DMS53 (cell line): ENCODE measurements at regions not wholly inside any gene's neighbourhood (a gene's known extent, or its start where the extent isn't known, plus 50 kb on each side); places are given as distances from the start of the nearest gene placed in this dataset.

Source experiments
- DNase-seq: peaks from one replicate; lab custom pipeline; 2025; lab: John Stamatoyannopoulos, UW

DNA sequence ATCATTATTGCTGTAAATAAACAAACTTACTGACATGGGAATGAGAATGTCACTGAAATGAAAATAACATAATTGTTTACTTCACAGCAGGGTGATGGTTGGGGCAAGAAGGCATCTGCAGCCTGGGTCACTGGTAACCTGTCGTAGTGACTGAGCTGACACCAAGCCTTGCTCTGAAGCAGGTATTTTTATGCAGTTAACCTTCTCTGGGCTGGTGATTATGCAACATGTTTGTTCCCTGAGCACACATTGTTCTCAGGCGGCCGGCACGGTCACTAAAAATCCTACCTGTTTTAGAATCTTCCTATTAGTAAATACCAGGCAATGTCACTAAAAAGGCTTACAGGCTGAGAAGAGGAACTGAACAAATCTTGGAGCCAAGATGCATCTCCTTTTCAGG is 157.7 kb upstream of the NR3C1 start:
- peak; percentile 69 for DNase-seq

DNA sequence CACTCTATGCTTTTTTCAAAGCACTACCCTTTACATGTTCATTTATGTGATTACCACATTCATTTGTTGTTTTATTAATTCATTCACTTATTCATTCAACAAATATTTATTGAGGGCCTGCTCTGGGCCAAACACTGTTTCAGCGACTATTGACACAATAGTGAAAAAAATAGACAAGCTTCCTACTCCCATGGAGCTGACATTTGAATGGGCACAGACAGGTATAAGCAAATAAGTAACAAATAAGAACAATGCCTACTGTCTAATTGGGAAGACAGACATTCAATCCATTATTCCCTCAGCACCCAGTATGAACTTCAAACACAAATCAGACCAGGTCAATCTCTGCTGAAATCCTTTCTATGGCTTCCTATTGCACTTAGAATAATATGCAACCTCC is 156.9 kb upstream of the NR3C1 start:
- DNase-seq, result peak; percentile 65

- DNase-seq, result peak; percentile 85
Measured at GRCh38 chr5:143559586-143560109, 156.2 kb upstream of the NR3C1 start.

GRCh38 chr5:143558048-143558447 is 154.6 kb upstream of the NR3C1 start:
- DNase-seq, result peak; percentile 14

- DNase-seq, result peak; percentile 86
Measured at GRCh38 chr5:143557061-143557818, 153.8 kb upstream of the NR3C1 start.

- DNase-seq, result no peak
Measured at GRCh38 chr5:143554918-143555477, 151.5 kb upstream of the NR3C1 start.

- DNase-seq, result peak; percentile 13
Measured at GRCh38 chr5:143554187-143554717, 150.8 kb upstream of the NR3C1 start.

DNA sequence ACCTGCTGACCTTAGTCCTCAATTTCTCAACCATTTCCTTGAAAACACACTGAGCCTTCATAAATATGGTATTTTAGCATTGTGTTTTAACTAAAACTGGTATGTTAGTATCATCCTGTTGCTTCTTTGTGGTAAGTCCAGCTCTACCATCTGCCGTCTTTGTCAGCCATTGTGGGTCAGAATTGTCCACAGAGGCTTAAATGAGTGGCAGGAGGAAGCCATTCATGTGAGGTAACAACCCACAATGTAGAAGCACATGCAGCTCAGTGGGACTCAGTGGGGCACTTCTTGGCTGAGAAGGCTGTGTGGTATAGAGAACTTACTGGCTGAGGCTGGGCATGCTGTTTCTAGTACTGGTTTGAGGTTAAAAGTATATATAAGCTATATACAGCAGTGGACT is 149.2 kb upstream of the NR3C1 start:
- DNase-seq, result no peak

DNA sequence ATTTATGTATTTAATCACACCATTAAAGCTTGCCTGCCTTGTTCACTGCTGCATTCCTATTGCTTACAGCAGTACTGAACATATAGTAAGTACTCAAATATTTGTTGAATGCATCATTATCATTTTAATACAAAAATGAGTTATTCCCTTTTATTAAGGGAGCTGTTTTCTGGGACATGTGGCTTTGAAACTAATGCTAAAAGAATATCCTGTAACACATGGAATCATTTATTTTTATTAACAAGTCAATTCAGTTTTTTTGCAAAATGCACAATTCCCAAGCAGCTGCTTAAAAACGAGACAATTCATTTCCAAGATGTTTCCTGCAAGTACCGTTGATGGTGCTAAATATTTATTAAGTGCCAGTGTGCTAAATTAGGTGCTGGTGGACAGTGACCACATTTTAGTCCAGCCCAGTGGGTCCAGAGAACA is 148.3 kb upstream of the NR3C1 start:
- DNase-seq, result no peak

DNA sequence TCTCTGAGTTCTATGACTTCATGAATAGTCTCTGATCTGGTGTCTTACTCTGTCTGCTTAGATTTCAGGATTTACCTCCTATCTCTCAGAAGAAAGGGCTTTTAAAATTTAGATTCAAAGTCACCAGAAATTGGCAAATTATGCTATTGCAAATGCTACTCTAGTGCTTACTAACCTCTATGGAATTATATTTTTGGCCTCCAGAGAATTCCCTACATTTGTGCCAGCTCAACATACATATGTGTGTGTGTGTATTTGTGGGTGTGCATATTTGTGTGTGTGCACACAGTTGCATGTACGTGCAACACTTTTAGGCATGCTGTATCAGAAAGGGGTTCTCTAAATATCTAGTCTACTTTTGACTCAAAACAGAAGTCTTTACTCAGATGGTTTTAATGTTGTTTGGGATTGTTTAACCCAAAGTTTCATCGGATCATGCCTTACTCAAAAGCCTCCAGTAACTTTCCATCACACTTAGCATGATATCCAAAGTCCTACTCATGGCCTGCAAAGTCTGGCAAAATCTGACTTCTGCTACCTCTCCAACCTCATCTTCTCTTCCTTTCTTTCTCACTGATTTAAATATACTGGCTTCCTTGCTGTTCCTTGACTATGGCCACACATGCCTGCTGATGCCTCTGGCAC is 147.6 kb upstream of the NR3C1 start:
- DNase-seq, result no peak

- DNase-seq, result peak; percentile 22
Measured at GRCh38 chr5:143547342-143547741, 143.9 kb upstream of the NR3C1 start.

- no peak for DNase-seq
Measured at GRCh38 chr5:143546394-143546793, 142.9 kb upstream of the NR3C1 start.

DNA sequence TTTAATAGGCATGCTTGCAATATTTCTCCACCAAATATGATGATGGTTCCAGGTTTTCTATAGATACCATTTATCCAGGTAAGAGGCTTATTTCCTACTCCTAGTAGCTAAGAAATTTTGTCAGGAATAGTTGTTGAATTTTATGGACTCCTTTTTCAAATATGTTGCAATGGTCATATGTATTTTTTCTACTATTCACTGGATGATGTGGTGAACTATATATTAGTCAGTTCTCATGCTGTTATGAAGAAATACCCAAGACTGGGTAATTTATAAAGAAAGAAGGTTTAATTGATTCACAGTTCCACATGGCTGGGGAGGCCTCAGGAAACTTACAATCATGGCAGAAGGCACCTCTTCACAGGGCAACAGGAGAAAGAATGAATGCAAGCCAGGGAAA is 141.1 kb upstream of the NR3C1 start:
- no peak for DNase-seq

- no peak for DNase-seq
Measured at GRCh38 chr5:143543358-143544255, 140.1 kb upstream of the NR3C1 start.

DNA sequence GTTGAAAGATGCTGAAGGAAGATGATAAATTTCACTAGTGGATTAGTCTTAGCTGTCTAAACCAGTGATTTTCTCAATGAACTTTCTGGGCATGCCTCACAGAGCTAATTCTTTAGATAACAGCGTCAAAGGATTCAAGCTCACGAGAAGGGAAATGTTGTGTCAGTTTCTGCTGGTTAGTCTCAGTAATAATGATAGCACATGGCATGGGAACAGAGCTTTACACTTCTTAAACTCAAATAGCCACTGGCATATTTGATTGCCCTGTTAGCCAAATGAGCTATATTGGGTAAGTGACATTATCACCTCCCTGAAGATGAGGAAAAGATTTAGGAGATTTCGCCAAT is 139.3 kb upstream of the NR3C1 start:
- no peak for DNase-seq

- DNase-seq, result no peak
Measured at GRCh38 chr5:143541943-143542797, 138.7 kb upstream of the NR3C1 start.

DNA sequence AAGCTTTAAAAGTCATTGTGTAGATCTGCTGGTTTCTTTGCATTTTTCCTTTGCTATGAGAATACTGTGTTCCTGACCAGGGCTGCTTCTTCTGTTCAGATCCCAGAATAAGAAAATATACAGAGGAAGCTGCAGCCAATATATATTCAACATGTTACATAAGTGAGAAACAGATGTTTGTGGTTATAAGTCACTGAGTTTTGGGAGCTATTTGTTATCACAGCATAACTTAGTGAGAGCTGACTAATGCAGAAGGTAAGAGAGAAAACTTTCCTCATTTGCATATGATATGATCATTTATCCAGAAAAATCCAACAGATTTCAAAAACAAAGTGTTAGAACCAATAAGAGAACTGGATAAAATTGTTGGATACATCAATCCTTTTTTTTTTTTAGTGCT is 136.3 kb upstream of the NR3C1 start:
- DNase-seq, result no peak

DNA sequence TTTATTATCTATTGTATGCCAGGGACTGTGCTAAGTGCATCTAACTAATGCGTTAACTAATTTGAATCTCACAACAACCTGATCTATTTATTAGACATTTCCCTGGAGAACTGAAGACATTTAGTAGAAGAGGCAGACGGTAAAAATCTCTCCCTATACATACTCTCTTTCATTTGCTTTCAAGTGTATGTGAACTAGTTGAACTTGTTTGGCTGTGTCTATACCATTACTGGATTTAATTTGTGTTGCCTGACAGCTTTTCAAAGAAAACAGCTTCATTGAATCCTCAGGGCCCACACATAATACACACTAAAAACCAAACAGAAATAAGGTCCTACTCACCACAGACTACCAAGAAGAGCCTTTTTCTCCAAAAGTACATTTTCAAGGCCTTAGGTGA is 133.6 kb upstream of the NR3C1 start:
- DNase-seq, result no peak

DNA sequence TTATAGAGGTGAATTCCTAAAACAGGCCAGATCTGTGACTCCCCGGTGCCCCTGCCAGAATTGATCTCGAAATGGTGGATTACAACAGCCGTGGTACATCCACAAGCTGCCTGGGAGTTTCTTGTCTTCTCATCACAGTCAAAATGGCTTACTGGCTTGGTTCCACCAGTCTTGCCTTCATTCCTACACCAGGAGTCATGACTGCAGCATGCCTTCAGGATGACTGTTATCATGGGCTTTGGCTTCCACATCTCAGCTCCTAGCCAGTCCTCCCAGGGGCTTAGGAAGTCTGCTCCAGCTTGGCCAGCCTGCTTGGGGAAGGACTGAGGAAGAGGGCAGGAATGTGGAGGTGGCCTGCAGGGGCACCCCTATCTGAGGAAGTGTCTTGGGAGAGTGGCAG is 132.9 kb upstream of the NR3C1 start:
- peak; percentile 15 for DNase-seq

DNA sequence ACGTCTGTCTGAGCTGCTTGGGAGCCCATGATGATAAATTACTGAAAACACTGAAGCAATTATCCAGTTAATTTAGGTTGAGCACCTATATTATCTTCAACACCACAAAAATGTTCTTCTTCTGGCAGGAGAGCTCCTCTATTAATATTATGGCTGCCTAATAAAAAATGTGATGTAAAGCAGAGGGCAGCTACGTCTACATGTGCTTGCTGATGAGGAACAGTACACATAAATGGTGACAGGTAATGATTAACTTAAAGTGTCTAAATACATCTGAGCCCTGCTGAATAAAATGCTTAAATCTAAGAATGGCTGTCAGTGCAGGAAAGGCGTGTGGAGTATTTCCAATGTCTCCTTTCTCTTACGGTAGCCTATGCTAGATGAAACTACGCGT is 131.3 kb upstream of the NR3C1 start:
- DNase-seq, result peak; percentile 59
